Mesothelial cell of epicardium (in vitro differentiated cells): ENCODE measurements at regions not wholly inside any gene's neighbourhood (a gene's known extent, or its start where the extent isn't known, plus 50 kb on each side); places are given as distances from the start of the nearest gene placed in this dataset.

Experiments used
- DNase-seq, 2 experiments: peaks; one replicate each; pipeline ENCODE4 v3.0.0; 2021; ENCODE audit warnings: low spot score in 2 of 2; ENCODE audit not compliant: unreplicated experiment in 2 of 2
- H3K27ac Mint-ChIP-seq: 2 replicates; pipeline ENCODE4 v1.8.0; 2021; ENCODE audit warnings: mixed read lengths
- H3K27me3 Mint-ChIP-seq: 2 replicates; pipeline ENCODE4 v1.8.0; 2021; ENCODE audit warnings: low read depth, mixed read lengths
- H3K36me3 Mint-ChIP-seq: 2 replicates; pipeline ENCODE4 v1.8.0; 2021; ENCODE audit warnings: mixed read lengths
- H3K4me1 Mint-ChIP-seq: 2 replicates; pipeline ENCODE4 v1.8.0; 2021; ENCODE audit warnings: mixed read lengths
- H3K4me3 Mint-ChIP-seq: 2 replicates; pipeline ENCODE4 v1.8.0; 2021; ENCODE audit warnings: mild to moderate bottlenecking, moderate library complexity, mixed read lengths
- H3K9me3 Mint-ChIP-seq: 2 replicates; pipeline ENCODE4 v1.8.0; 2021; ENCODE audit warnings: mixed read lengths
- TF ChIP-seq, protein P1 (sequence below): fragments of 200-600 bp; sonication (generic); IDR thresholded peaks from one replicate; pipeline ENCODE4 v1.5.0; 2021; ENCODE audit warnings: antibody characterized with exemption; ENCODE audit not compliant: unreplicated experiment

DNA sequence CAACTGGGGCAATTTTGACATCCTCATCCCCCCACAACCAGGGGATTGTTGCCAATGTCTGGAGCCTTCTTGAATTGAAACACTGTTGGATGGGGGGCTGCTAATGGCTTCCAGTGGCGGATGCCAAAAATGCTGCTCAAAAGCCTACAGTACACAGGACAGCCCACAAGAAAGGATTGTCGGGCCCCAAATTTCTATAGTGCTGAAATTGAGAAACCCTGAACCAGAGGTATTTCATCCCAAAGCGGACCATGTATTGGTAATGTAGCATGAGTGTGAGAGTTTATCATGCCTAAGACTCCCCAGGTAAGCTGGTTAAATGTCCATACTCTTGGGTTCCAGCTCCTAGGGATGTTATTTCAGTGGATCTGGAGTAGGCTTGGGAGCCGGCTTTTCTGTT lies 544.0 kb downstream of the BCL11B start:
- TF ChIP-seq, protein P1, sequence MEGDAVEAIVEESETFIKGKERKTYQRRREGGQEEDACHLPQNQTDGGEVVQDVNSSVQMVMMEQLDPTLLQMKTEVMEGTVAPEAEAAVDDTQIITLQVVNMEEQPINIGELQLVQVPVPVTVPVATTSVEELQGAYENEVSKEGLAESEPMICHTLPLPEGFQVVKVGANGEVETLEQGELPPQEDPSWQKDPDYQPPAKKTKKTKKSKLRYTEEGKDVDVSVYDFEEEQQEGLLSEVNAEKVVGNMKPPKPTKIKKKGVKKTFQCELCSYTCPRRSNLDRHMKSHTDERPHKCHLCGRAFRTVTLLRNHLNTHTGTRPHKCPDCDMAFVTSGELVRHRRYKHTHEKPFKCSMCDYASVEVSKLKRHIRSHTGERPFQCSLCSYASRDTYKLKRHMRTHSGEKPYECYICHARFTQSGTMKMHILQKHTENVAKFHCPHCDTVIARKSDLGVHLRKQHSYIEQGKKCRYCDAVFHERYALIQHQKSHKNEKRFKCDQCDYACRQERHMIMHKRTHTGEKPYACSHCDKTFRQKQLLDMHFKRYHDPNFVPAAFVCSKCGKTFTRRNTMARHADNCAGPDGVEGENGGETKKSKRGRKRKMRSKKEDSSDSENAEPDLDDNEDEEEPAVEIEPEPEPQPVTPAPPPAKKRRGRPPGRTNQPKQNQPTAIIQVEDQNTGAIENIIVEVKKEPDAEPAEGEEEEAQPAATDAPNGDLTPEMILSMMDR: no peak

DNA sequence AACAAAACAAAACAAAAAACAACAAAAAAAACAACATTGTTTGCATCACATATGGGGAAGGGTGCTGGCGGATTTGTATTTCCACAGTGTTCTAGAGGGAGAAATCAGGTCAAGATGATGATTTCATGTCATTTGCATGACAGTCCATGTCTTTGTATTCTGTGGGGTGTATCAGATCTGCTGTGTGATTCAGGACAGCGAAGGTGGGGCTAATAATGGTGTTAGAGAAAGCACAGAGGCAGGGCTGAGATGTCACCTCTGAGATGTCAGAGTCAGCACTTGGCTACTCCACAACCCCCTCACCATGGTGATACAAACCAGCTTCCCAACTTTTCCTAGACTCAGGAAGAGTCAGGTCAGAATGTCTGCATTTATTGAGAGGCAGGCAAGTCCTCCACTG lies 543.2 kb downstream of the BCL11B start:
- H3K27me3 Mint-ChIP-seq: peaks cover 18% of the 10 kb centered on the region
- TF ChIP-seq, protein P1: no peak
- no peak overlapping the region for H3K4me3 Mint-ChIP-seq
- no peak overlapping the region for H3K27ac Mint-ChIP-seq
- no peak for DNase-seq
- no peaks in the 10 kb centered on the region for H3K36me3 Mint-ChIP-seq
- no peaks in the 10 kb centered on the region for H3K9me3 Mint-ChIP-seq
- H3K4me1 Mint-ChIP-seq: peaks cover 13% of the 10 kb centered on the region

More for the DNA sequence above, 544.0 kb downstream of the BCL11B start:
- H3K4me3 Mint-ChIP-seq: no peak overlapping the region
- DNase-seq: no peak
- H3K9me3 Mint-ChIP-seq: no peaks in the 10 kb centered on the region
- peaks cover 20% of the 10 kb centered on the region for H3K27me3 Mint-ChIP-seq
- H3K27ac Mint-ChIP-seq: no peak overlapping the region
- no peaks in the 10 kb centered on the region for H3K36me3 Mint-ChIP-seq
- peaks cover 13% of the 10 kb centered on the region for H3K4me1 Mint-ChIP-seq

DNA sequence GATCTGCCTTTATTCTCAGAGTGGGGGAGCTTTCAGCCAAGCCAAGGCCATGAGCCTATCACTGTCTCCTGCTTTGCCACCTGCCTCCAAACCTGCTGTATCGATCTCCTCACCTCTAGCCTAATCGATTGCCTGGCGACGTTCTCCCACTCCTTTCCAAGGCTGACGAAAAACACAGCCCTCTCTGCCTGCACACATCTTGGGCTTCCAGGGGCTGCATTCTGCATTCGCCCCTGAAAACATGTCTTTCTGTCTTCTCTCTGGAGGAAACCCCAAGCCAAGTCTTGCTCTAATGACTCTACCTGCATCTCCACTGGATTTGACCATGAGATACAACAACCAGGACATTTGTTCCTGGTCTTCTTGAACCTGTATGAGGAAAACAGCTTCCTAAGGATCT lies 540.7 kb downstream of the BCL11B start:
- DNase-seq: no peak
- Mint-ChIP-seq H3K27ac (no peak overlapping the region), H3K27me3 (peaks cover 2% of the 10 kb centered on the region), H3K9me3 (no peaks in the 10 kb centered on the region), H3K4me3 (no peak overlapping the region), H3K36me3 (no peaks in the 10 kb centered on the region), H3K4me1 (no peaks in the 10 kb centered on the region)
- TF ChIP-seq, protein P1: no peak

DNA sequence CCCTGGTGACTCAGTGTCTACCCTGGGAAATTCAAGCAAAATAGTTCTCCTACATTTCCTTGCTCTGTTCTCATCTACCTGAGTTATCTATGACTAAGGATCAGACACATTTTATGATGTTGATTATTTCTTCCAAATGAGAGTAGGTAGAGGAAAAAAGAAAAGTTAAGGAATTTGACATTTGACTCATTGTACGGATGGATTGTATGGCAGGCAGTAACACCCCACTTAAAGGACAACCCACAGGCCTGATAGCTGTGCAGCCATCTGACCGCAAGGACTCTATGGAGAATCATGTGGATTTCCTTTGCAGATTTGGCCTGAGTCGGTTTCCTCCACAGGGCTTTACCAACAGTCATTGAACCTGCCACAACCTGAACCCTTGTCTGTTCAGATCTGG lies 540.3 kb downstream of the BCL11B start:
- Mint-ChIP-seq H3K9me3 (no peaks in the 10 kb centered on the region), H3K36me3 (no peaks in the 10 kb centered on the region), H3K27ac (no peak overlapping the region), H3K27me3 (no peaks in the 10 kb centered on the region), H3K4me1 (no peaks in the 10 kb centered on the region), H3K4me3 (no peak overlapping the region)
- no peak for DNase-seq
- TF ChIP-seq, protein P1: no peak

DNA sequence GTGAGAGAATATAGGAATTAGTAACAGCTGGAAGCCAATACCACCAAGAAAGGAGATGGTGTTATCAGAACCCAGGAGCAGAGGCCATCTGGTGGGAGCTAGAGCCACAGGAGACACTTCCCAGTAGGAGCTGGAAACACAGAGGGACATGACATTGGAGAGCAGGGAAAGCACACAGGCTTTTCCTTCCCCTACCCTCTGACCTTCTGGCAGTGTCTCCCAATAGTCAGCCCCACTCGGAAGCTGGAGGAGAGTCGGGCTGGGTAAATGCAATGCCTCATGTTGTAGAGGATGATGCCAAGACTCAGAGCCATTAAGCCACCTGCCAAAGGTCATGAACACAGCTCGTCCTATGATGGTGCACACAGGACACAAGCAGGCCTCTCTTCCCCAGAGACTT lies 538.5 kb downstream of the BCL11B start:
- H3K27me3 Mint-ChIP-seq: no peaks in the 10 kb centered on the region
- TF ChIP-seq, protein P1: no peak
- H3K27ac Mint-ChIP-seq: no peak overlapping the region
- no peak for DNase-seq
- H3K36me3 Mint-ChIP-seq: no peaks in the 10 kb centered on the region
- H3K4me1 Mint-ChIP-seq: no peaks in the 10 kb centered on the region
- no peaks in the 10 kb centered on the region for H3K9me3 Mint-ChIP-seq
- no peak overlapping the region for H3K4me3 Mint-ChIP-seq

DNA sequence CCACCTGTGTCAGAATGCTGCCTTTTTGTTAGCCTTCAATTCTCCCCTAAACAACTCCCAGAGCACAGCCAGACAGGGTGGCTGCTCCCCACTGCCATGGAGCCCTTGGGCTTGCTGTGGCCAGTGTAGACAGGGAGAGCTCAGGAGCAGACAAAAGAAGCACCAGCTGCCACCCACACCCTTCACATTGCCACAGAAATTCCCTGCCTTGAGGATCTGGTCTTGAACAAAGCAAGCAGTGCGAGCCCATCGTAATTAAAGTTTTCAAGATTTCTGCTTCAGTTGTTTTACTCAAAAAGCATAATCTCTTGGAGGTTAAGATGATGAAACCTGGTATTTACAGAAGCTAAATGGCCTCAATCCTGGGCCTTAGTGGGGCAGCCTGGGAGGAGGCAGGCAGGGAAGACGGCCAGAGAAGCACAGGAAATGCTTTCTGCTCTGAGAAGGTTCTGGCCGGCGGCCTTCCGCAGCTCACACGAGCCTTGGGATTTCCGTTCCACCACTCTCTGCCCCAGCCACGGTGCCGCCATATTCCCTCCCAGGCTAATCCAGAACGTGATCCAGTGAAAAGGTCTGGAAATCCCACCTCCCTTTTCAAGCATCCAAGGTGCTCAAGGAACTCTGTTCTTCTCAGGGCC lies 535.2 kb downstream of the BCL11B start:
- Mint-ChIP-seq H3K27me3 (no peaks in the 10 kb centered on the region), H3K4me1 (peaks cover 1% of the 10 kb centered on the region), H3K9me3 (no peaks in the 10 kb centered on the region), H3K27ac (no peak overlapping the region), H3K36me3 (no peaks in the 10 kb centered on the region), H3K4me3 (no peak overlapping the region)
- no peak for DNase-seq
- TF ChIP-seq, protein P1: no peak
